Stomach (tissue), 8 donors: ENCODE measurements at regions not wholly inside any gene's neighbourhood (a gene's known extent, or its start where the extent isn't known, plus 50 kb on each side); places are given as distances from the start of the nearest gene placed in this dataset.

Experiments
- DNase-seq, 2 donors: peaks; one replicate each; pipeline versions ENCODE4 v3.0.0 to v3.0.0-alpha.2; 2013 to 2019
- H3K27ac ChIP-seq, 5 donors: fragments of 200-600 bp in 4 of 5; sonication (generic) in 4 of 5; one replicate each; pipeline ENCODE4 v1.5.1; 2013 to 2019; ENCODE audit warnings: mild to moderate bottlenecking in 1 of 5, moderate library complexity in 1 of 5
- H3K27me3 ChIP-seq, 3 donors: fragments of 200-600 bp; sonication (generic); one replicate each; pipeline ENCODE4 v1.5.1; 2017 to 2019; ENCODE audit warnings: mixed run types in 1 of 3
- H3K36me3 ChIP-seq, 4 donors: fragments of 200-600 bp; sonication (generic); 1 replicate in 3 of 4; 2 replicates in 1 of 4; pipeline ENCODE4 v1.5.1; 2016 to 2019
- H3K4me1 ChIP-seq, 4 donors: fragments of 200-600 bp; sonication (generic); one replicate each; pipeline ENCODE4 v1.5.1; 2016 to 2019
- H3K4me3 ChIP-seq, 4 donors: fragments of 200-600 bp; sonication (generic) in 3 of 4; one replicate each; pipeline ENCODE4 v1.5.1; 2016 to 2019; ENCODE audit warnings: mild to moderate bottlenecking in 1 of 4
- H3K9me3 ChIP-seq, 4 donors: fragments of 200-600 bp; sonication (generic); one replicate each; pipeline ENCODE4 v1.5.1; 2016 to 2019
- EP300 ChIP-seq: sonication (generic); formaldehyde crosslinking; IDR thresholded peaks from one replicate; pipeline ENCODE4 v1.6.1; 2017; ENCODE audit warnings: antibody characterized with exemption
- POLR2A ChIP-seq, 4 donors: fragments of 450-650 bp; IDR thresholded peaks; one replicate each; pipeline ENCODE4 v1.6.1; 2016; ENCODE audit warnings: antibody characterized with exemption in 4 of 4, control low read depth in 2 of 4, mild to moderate bottlenecking in 1 of 4, moderate library complexity in 1 of 4
- POLR2AphosphoS5 ChIP-seq, 3 donors: sonication (generic); formaldehyde crosslinking; IDR thresholded peaks; one replicate each; pipeline ENCODE4 v1.6.1; 2016; ENCODE audit warnings: antibody characterized with exemption in 3 of 3
- WGBS, 5 donors: extraction: QIAGEN DNeasy Blood & Tissue Kit in 3 of 5; methylation state at CpG; one replicate each; pipeline versions ENCODE4 v1.1.5 to v1.1.7; 2013 to 2018; 5-methylcytosine and 5-hydroxymethylcytosine counted together
- intact Hi-C: fragments of 100-400 bp; cut with DNase I; formaldehyde crosslinking; loops from one replicate; pipeline ENCODE4 v1.15.1; 2023; ENCODE audit warnings: low total_unique reads
- TF ChIP-seq, protein P1 (sequence below), 7 experiments: fragments of 450-650 bp in 4 of 7; fragments of 200-600 bp in 3 of 7; sonication (generic) in 3 of 7; IDR thresholded peaks; one replicate each; pipeline ENCODE4 v1.5.1; 2016 to 2019; ENCODE audit warnings: antibody characterized with exemption in 7 of 7, control low read depth in 2 of 7, mild to moderate bottlenecking in 1 of 7
- donor health status: healthy with polysubstance abuse.
- donor health status: Bipolar disorder and iron deficiency.
- donor health status: healthy.

GRCh38 chr12:104877103-104877705 is 80.9 kb downstream of the SLC41A2 start:
- no peaks in the 10 kb centered on the region for H3K27me3 ChIP-seq
- H3K9me3 ChIP-seq, result no peaks in the 10 kb centered on the region
- H3K36me3 ChIP-seq, result peaks cover 0 to 5% (median 2%) of the 10 kb centered on the region in 4 donors
- no peak overlapping the region for H3K4me3 ChIP-seq
- intact Hi-C loops, result loop anchor here (5.0 kb wide), 1 partner anchor 495 kb away; no protein-coding TSS in a partner anchor
- peak; percentile 26 to 69 for DNase-seq
- H3K4me1 ChIP-seq, result no peaks in the 10 kb centered on the region
- no peak overlapping the region for H3K27ac ChIP-seq
- WGBS, 5 donors, result 52 to 75% (median 70%) methylated on average over 3 of the region's 3 CpGs
- TF ChIP-seq POLR2AphosphoS5 (IDR thresholded peaks at IDR 0.05), result peak in 1 of 3 donors; percentile 5
- no peak for TF ChIP-seq POLR2A (IDR thresholded peaks at IDR 0.05)
- TF ChIP-seq, protein P1, sequence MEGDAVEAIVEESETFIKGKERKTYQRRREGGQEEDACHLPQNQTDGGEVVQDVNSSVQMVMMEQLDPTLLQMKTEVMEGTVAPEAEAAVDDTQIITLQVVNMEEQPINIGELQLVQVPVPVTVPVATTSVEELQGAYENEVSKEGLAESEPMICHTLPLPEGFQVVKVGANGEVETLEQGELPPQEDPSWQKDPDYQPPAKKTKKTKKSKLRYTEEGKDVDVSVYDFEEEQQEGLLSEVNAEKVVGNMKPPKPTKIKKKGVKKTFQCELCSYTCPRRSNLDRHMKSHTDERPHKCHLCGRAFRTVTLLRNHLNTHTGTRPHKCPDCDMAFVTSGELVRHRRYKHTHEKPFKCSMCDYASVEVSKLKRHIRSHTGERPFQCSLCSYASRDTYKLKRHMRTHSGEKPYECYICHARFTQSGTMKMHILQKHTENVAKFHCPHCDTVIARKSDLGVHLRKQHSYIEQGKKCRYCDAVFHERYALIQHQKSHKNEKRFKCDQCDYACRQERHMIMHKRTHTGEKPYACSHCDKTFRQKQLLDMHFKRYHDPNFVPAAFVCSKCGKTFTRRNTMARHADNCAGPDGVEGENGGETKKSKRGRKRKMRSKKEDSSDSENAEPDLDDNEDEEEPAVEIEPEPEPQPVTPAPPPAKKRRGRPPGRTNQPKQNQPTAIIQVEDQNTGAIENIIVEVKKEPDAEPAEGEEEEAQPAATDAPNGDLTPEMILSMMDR (IDR thresholded peaks at IDR 0.05), result peak in 5 of 7 experiments; percentile 12 to 77 (median 28)
- TF ChIP-seq EP300, result no peak

DNA sequence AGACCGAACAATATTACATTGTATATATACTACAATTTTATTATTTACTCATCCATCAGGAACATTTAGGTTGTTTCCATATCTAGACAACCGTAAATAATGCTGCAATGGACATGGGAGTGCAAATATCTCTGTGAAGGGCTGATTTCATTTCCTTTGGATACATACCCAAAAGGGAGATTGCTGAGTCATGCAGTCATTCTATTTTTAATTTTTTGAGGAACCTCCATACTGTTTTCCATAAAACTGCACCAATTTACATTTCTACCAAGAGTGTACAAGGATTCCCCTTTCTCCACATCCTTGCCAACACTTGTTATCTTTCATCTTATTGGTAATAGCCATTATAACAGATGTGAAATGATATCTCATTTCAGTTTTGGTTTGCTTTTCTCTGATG is 84.7 kb downstream of the SLC41A2 start:
- Histone ChIP-seq H3K36me3 (peaks cover 0 to 6% (median 3%) of the 10 kb centered on the region in 4 donors), H3K27ac (no peak overlapping the region), H3K9me3 (no peaks in the 10 kb centered on the region), H3K27me3 (no peaks in the 10 kb centered on the region), H3K4me3 (no peak overlapping the region), H3K4me1 (no peaks in the 10 kb centered on the region)
- intact Hi-C loops, result no loop called here
- DNase-seq, result no peak
- WGBS, 5 donors, result 93 to 95% (median 94%) methylated on average over 2 of the region's 2 CpGs
- TF ChIP-seq EP300, result no peak
- TF ChIP-seq POLR2A (IDR thresholded peaks at IDR 0.05), result no peak
- TF ChIP-seq, protein P1 (IDR thresholded peaks at IDR 0.05), result no peak
- TF ChIP-seq POLR2AphosphoS5 (IDR thresholded peaks at IDR 0.05), result no peak

DNA sequence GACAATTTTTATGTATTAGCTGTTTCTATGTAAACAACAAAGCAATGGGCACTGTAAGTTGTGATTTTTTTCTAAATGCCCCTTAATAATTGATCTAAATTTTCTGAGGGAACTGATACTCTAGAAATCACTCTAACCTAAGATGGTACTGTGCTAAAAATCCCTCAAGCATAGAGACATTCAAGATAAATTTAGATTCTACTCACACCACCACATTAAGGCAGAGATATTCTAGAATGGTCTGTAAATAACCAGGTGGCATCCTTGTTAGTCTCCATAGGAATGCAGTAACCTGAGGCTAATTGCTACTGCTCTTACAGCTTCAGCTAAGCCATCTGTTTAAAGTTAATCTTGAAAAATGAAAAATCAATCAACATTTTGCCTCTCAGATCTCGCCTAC is 87.3 kb downstream of the SLC41A2 start:
- no peaks in the 10 kb centered on the region for H3K9me3 ChIP-seq
- 85 to 97% (median 92%) methylated on average over 1 of the region's 1 CpG for WGBS, 5 donors
- no peak for DNase-seq
- TF ChIP-seq EP300 (no peak), POLR2AphosphoS5 (IDR thresholded peaks at IDR 0.05) (no peak), POLR2A (IDR thresholded peaks at IDR 0.05) (no peak)
- TF ChIP-seq, protein P1 (IDR thresholded peaks at IDR 0.05), result no peak
- no peaks in the 10 kb centered on the region for H3K27me3 ChIP-seq
- H3K4me1 ChIP-seq, result peaks cover 0 to 4% (median 1%) of the 10 kb centered on the region in 4 donors
- intact Hi-C loops, result no loop called here
- no peak overlapping the region for H3K27ac ChIP-seq
- H3K4me3 ChIP-seq, result no peak overlapping the region
- H3K36me3 ChIP-seq, result peaks cover 0 to 6% (median 3%) of the 10 kb centered on the region in 4 donors

DNA sequence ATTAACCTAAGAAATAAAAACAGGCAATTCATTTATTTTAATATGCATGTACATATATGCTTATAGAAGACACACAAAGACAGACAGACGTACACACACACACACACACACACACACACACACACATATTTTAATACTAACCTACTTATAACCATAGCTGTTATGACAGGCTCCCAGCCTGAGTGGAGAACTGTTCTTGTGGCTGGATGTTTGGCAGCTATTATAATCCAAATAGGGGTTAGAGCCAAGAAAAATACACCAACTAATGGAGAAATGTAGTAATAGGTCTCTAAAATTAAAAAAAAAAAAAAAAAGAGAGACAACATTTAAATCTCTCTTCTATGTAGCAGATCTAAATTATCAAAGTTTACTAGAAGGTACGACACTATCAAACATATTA is 91.8 kb downstream of the SLC41A2 start:
- Histone ChIP-seq H3K4me1 (peaks cover 6 to 20% (median 12%) of the 10 kb centered on the region in 4 donors), H3K27ac (no peak overlapping the region), H3K27me3 (no peaks in the 10 kb centered on the region), H3K36me3 (peaks cover 0 to 6% (median 2%) of the 10 kb centered on the region in 4 donors), H3K4me3 (no peak overlapping the region), H3K9me3 (no peaks in the 10 kb centered on the region)
- intact Hi-C loops, result no loop called here
- DNase-seq, result no peak
- 40 to 60% (median 56%) methylated on average over 2 of the region's 2 CpGs for WGBS, 5 donors
- TF ChIP-seq EP300 (no peak), POLR2A (IDR thresholded peaks at IDR 0.05) (no peak), POLR2AphosphoS5 (IDR thresholded peaks at IDR 0.05) (no peak)
- TF ChIP-seq, protein P1 (IDR thresholded peaks at IDR 0.05), result no peak
